Mesenchymal stem cell (in vitro differentiated cells and primary cell): ENCODE measurements at regions not wholly inside any gene's neighbourhood (a gene's known extent, or its start where the extent isn't known, plus 50 kb on each side); places are given as distances from the start of the nearest gene placed in this dataset.

ENCODE experiments used
- DNase-seq: peaks from one replicate; pipeline ENCODE4 v3.0.0-alpha.2; 2013
- H2AFZ ChIP-seq: one replicate; pipeline ENCODE4 v1.6.1; 2013; ENCODE audit warnings: low read depth, mild to moderate bottlenecking, control low read depth, inconsistent platforms, low read length, moderate library complexity
- H2AK5ac ChIP-seq: 2 replicates; pipeline ENCODE4 v1.6.1; 2013; ENCODE audit warnings: low read length, moderate library complexity, mild to moderate bottlenecking, inconsistent platforms; ENCODE audit not compliant: severe bottlenecking
- H2BK120ac ChIP-seq: one replicate; pipeline ENCODE4 v1.6.1; 2013; ENCODE audit warnings: low read depth, mild to moderate bottlenecking, inconsistent platforms, low read length, moderate library complexity
- H2BK12ac ChIP-seq, 2 experiments: one replicate each; pipeline ENCODE4 v1.6.1; 2013; ENCODE audit warnings: inconsistent platforms in 2 of 2, low read length in 2 of 2, mild to moderate bottlenecking in 2 of 2, moderate library complexity in 2 of 2, control low read depth in 1 of 2
- H2BK15ac ChIP-seq: one replicate; pipeline ENCODE4 v1.6.1; 2013; ENCODE audit warnings: mild to moderate bottlenecking, low read depth, inconsistent platforms; ENCODE audit not compliant: poor library complexity, severe bottlenecking
- H2BK5ac ChIP-seq: 2 replicates; pipeline ENCODE4 v1.6.1; 2013; ENCODE audit warnings: low read depth, mild to moderate bottlenecking, low read length, control low read depth, inconsistent platforms; ENCODE audit not compliant: poor library complexity, severe bottlenecking
- H3K14ac ChIP-seq, 2 experiments: one replicate each; pipeline ENCODE4 v1.6.1; 2013; ENCODE audit warnings: inconsistent platforms in 2 of 2, low read length in 2 of 2, control low read depth in 1 of 2, mild to moderate bottlenecking in 1 of 2, moderate library complexity in 1 of 2
- H3K18ac ChIP-seq, 2 experiments: one replicate each; pipeline ENCODE4 v1.6.1; 2013; ENCODE audit warnings: inconsistent platforms in 2 of 2, low read length in 2 of 2, control low read depth in 1 of 2, low read depth in 1 of 2, mild to moderate bottlenecking in 1 of 2
- H3K23ac ChIP-seq, 2 experiments: one replicate each; pipeline ENCODE4 v1.6.1; 2013; ENCODE audit warnings: inconsistent platforms in 2 of 2, low read length in 2 of 2, mild to moderate bottlenecking in 2 of 2, moderate library complexity in 2 of 2, control low read depth in 1 of 2
- H3K27ac ChIP-seq: 2 replicates; pipeline ENCODE4 v1.5.1; 2013; ENCODE audit warnings: mild to moderate bottlenecking, moderate library complexity, low read length, control low read depth, inconsistent platforms; ENCODE audit not compliant: poor library complexity, severe bottlenecking
- H3K27me3 ChIP-seq, 2 experiments: 2 replicates each; pipeline versions ENCODE4 v1.6.1 to v1.7.0; 2013; ENCODE audit warnings: low read length in 2 of 2, mild to moderate bottlenecking in 2 of 2, moderate library complexity in 2 of 2, control low read depth in 1 of 2, inconsistent platforms in 1 of 2; ENCODE audit not compliant: control insufficient read depth in 1 of 2, insufficient read depth in 1 of 2
- H3K36me3 ChIP-seq, 2 experiments: 2 replicates each; pipeline versions ENCODE4 v1.6.1 to v1.7.0; 2013; ENCODE audit warnings: low read length in 2 of 2, control low read depth in 1 of 2, inconsistent platforms in 1 of 2, low read depth in 1 of 2, mild to moderate bottlenecking in 1 of 2; ENCODE audit not compliant: insufficient read depth in 2 of 2, control insufficient read depth in 1 of 2
- H3K4ac ChIP-seq, 2 experiments: one replicate each; pipeline ENCODE4 v1.6.1; 2013; ENCODE audit warnings: inconsistent platforms in 2 of 2, low read length in 2 of 2, mild to moderate bottlenecking in 2 of 2, moderate library complexity in 2 of 2, control low read depth in 1 of 2, low read depth in 1 of 2
- H3K4me1 ChIP-seq: 2 replicates; pipeline ENCODE4 v1.6.1; 2013; ENCODE audit warnings: low read depth, low read length, control low read depth; ENCODE audit not compliant: control insufficient read depth, insufficient read depth
- H3K4me2 ChIP-seq: 2 replicates; pipeline ENCODE4 v1.6.1; 2013; ENCODE audit warnings: low read length, mild to moderate bottlenecking, inconsistent platforms; ENCODE audit not compliant: poor library complexity, severe bottlenecking
- H3K4me3 ChIP-seq, 2 experiments: 2 replicates each; pipeline versions ENCODE4 v1.5.1 to v1.7.0; 2013; ENCODE audit warnings: low read length in 2 of 2, mild to moderate bottlenecking in 2 of 2, control low read depth in 1 of 2, low read depth in 1 of 2; ENCODE audit not compliant: insufficient read depth in 1 of 2
- H3K79me1 ChIP-seq: replicated peaks from 2 replicates; pipeline ENCODE4 v1.6.1; 2013; ENCODE audit warnings: mild to moderate bottlenecking, control low read depth, low read length, inconsistent platforms; ENCODE audit not compliant: poor library complexity, severe bottlenecking
- H3K9ac ChIP-seq: 2 replicates; pipeline ENCODE4 v1.7.0; 2013; ENCODE audit warnings: mild to moderate bottlenecking, low read length, moderate library complexity
- H3K9me3 ChIP-seq: 2 replicates; pipeline ENCODE4 v1.7.0; 2013; ENCODE audit warnings: mild to moderate bottlenecking, low read length; ENCODE audit not compliant: control insufficient read depth
- H4K8ac ChIP-seq: one replicate; pipeline ENCODE4 v1.6.1; 2013; ENCODE audit warnings: inconsistent platforms, mild to moderate bottlenecking, low read length, moderate library complexity
- H4K91ac ChIP-seq: one replicate; pipeline ENCODE4 v1.6.1; 2013; ENCODE audit warnings: mild to moderate bottlenecking, low read length, inconsistent platforms
- WGBS: methylation state at CpG from one replicate; pipeline ENCODE4 v1.1.7; 2013; ENCODE audit warnings: mixed read lengths; 5-methylcytosine and 5-hydroxymethylcytosine counted together

GRCh38 chr2:173697929-173698328 lies 267.2 kb downstream of the SP3 start:
- Histone ChIP-seq H3K27ac (no peak overlapping the region), H2AFZ (no peak overlapping the region), H2BK5ac (no peak overlapping the region), H2BK15ac (no peak overlapping the region), H2BK12ac (no peak overlapping the region), H3K27me3 (no peaks in the 10 kb centered on the region), H3K9me3 (no peaks in the 10 kb centered on the region), H3K4me2 (no peak overlapping the region), H4K8ac (no peak overlapping the region), H3K4ac (no peak overlapping the region), H3K18ac (no peak overlapping the region), H3K4me3 (no peak overlapping the region), H2BK120ac (no peak overlapping the region), H2AK5ac (no peak overlapping the region), H4K91ac (no peak overlapping the region), H3K36me3 (no peaks in the 10 kb centered on the region), H3K14ac (no peak overlapping the region), H3K23ac (no peak overlapping the region), H3K79me1 (no peaks in the 10 kb centered on the region), H3K4me1 (no peaks in the 10 kb centered on the region), H3K9ac (no peak overlapping the region)
- DNase-seq = no peak
- WGBS = 93% methylated on average over 1 of the region's 1 CpG

- H2BK15ac ChIP-seq = no peak overlapping the region
- H3K9me3 ChIP-seq = no peaks in the 10 kb centered on the region
- no peak overlapping the region for H3K14ac ChIP-seq
- no peaks in the 10 kb centered on the region for H3K36me3 ChIP-seq
- H3K27me3 ChIP-seq = peaks cover 0 to 9% of the 10 kb centered on the region in 2 experiments
- WGBS = 83% methylated on average over 3 of the region's 4 CpGs
- no peak overlapping the region for H3K23ac ChIP-seq
- H2BK120ac ChIP-seq = no peak overlapping the region
- H3K18ac ChIP-seq = no peak overlapping the region
- H3K4me2 ChIP-seq = no peak overlapping the region
- no peak overlapping the region for H2AFZ ChIP-seq
- no peak overlapping the region for H3K4me3 ChIP-seq
- H2AK5ac ChIP-seq = no peak overlapping the region
- no peak overlapping the region for H4K91ac ChIP-seq
- DNase-seq = no peak
- no peak overlapping the region for H4K8ac ChIP-seq
- H3K9ac ChIP-seq = no peak overlapping the region
- no peak overlapping the region for H3K27ac ChIP-seq
- H3K79me1 ChIP-seq = no peaks in the 10 kb centered on the region
- H2BK5ac ChIP-seq = no peak overlapping the region
- no peaks in the 10 kb centered on the region for H3K4me1 ChIP-seq
- H3K4ac ChIP-seq = no peak overlapping the region
- no peak overlapping the region for H2BK12ac ChIP-seq
Measured at GRCh38 chr2:173705656-173706055, 259.5 kb downstream of the SP3 start.

GRCh38 chr2:173706936-173707335 lies 258.2 kb downstream of the SP3 start:
- H2AK5ac ChIP-seq = no peak overlapping the region
- H3K27me3 ChIP-seq = peaks cover 0 to 9% of the 10 kb centered on the region in 2 experiments
- H2BK5ac ChIP-seq = no peak overlapping the region
- no peaks in the 10 kb centered on the region for H3K36me3 ChIP-seq
- H4K8ac ChIP-seq = no peak overlapping the region
- no peak overlapping the region for H3K27ac ChIP-seq
- H3K18ac ChIP-seq = no peak overlapping the region
- no peak overlapping the region for H3K14ac ChIP-seq
- 85% methylated on average over 4 of the region's 4 CpGs for WGBS
- no peak overlapping the region for H3K4me3 ChIP-seq
- H2AFZ ChIP-seq = no peak overlapping the region
- H3K79me1 ChIP-seq = no peaks in the 10 kb centered on the region
- no peak for DNase-seq
- no peak overlapping the region for H3K23ac ChIP-seq
- no peak overlapping the region for H3K4me2 ChIP-seq
- H3K9me3 ChIP-seq = no peaks in the 10 kb centered on the region
- no peak overlapping the region for H2BK120ac ChIP-seq
- no peak overlapping the region for H2BK15ac ChIP-seq
- H3K4ac ChIP-seq = no peak overlapping the region
- no peak overlapping the region for H3K9ac ChIP-seq
- no peak overlapping the region for H2BK12ac ChIP-seq
- no peak overlapping the region for H4K91ac ChIP-seq
- no peaks in the 10 kb centered on the region for H3K4me1 ChIP-seq

DNA sequence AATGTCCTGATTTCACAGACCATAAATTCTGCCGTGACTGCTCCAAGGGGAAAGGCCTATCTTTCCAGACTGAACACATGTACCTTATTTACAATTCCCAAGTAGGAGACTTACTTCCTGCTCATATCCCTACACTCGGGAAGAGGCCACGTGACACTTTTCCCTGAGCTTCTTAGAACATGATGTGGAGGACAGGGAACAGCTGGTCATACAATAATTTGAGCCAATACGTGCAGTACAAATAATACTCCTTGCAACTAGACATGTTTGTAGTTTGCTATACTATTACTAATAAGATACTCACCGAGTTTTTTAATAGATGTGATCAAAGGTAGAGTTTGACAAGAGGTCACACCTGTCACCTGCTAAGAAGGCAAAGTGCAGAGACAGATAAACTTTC lies 256.4 kb downstream of the SP3 start:
- Histone ChIP-seq H3K27me3 (peaks cover 0 to 9% of the 10 kb centered on the region in 2 experiments), H4K91ac (no peak overlapping the region), H4K8ac (no peak overlapping the region), H3K36me3 (no peaks in the 10 kb centered on the region), H2BK5ac (no peak overlapping the region), H2AFZ (no peak overlapping the region), H3K4ac (no peak overlapping the region), H3K9me3 (no peaks in the 10 kb centered on the region), H2BK12ac (no peak overlapping the region), H3K4me1 (no peaks in the 10 kb centered on the region), H2AK5ac (no peak overlapping the region), H3K18ac (no peak overlapping the region), H3K4me2 (no peak overlapping the region), H3K23ac (no peak overlapping the region), H2BK120ac (no peak overlapping the region), H3K27ac (no peak overlapping the region), H3K4me3 (no peak overlapping the region), H2BK15ac (no peak overlapping the region), H3K9ac (no peak overlapping the region), H3K14ac (no peak overlapping the region), H3K79me1 (no peaks in the 10 kb centered on the region)
- WGBS = 76% methylated on average over 2 of the region's 5 CpGs
- DNase-seq = no peak
